ENCODE measurements at regions not wholly inside any gene's neighbourhood (a gene's known extent, or its start where the extent isn't known, plus 50 kb on each side); places are given as distances from the start of the nearest gene placed in this dataset.

- no peak overlapping the region for H3K4me3 ChIP-seq
- no peaks in the 10 kb centered on the region for H3K27me3 ChIP-seq (ENCODE audit: low read depth)
- in situ Hi-C loops (cut with MboI; ENCODE audit: low sequenced_read_pairs): no loop called here
- DNase-seq (ENCODE audit: low spot score in 2 of 2): no peak
- no peaks in the 10 kb centered on the region for H3K4me1 ChIP-seq
- no peaks in the 10 kb centered on the region for H3K36me3 ChIP-seq (replicated peaks)
- H3K9me3 ChIP-seq: no peaks in the 10 kb centered on the region
These were observed 230.3 kb downstream of the OSR1 start for GRCh38 chr2:19128148-19128547.

GRCh38 chr2:19127616-19128015 lies 230.8 kb downstream of the OSR1 start:
- Histone ChIP-seq H3K4me1 (no peaks in the 10 kb centered on the region), H3K4me3 (no peak overlapping the region), H3K27me3 (ENCODE audit: low read depth) (no peaks in the 10 kb centered on the region), H3K36me3 (replicated peaks) (no peaks in the 10 kb centered on the region), H3K9me3 (no peaks in the 10 kb centered on the region)
- in situ Hi-C loops (cut with MboI; ENCODE audit: low sequenced_read_pairs): no loop called here
- DNase-seq (ENCODE audit: low spot score in 2 of 2): no peak

GRCh38 chr2:19125901-19126680 lies 232.3 kb downstream of the OSR1 start:
- Histone ChIP-seq H3K27me3 (ENCODE audit: low read depth) (no peaks in the 10 kb centered on the region), H3K36me3 (replicated peaks) (no peaks in the 10 kb centered on the region), H3K4me1 (no peaks in the 10 kb centered on the region), H3K4me3 (no peak overlapping the region), H3K9me3 (no peaks in the 10 kb centered on the region)
- DNase-seq (ENCODE audit: low spot score in 2 of 2): no peak
- in situ Hi-C loops (cut with MboI; ENCODE audit: low sequenced_read_pairs): no loop called here

- no peak for DNase-seq (ENCODE audit: low spot score in 2 of 2)
- H3K4me3 ChIP-seq: no peak overlapping the region
- H3K9me3 ChIP-seq: no peaks in the 10 kb centered on the region
- no peaks in the 10 kb centered on the region for H3K27me3 ChIP-seq (ENCODE audit: low read depth)
- in situ Hi-C loops (cut with MboI; ENCODE audit: low sequenced_read_pairs): no loop called here
- no peaks in the 10 kb centered on the region for H3K4me1 ChIP-seq
- H3K36me3 ChIP-seq (replicated peaks): no peaks in the 10 kb centered on the region
These were observed 234.3 kb downstream of the OSR1 start for GRCh38 chr2:19124135-19124534.

GRCh38 chr2:19123556-19123955 lies 234.9 kb downstream of the OSR1 start:
- Histone ChIP-seq H3K4me3 (no peak overlapping the region), H3K27me3 (ENCODE audit: low read depth) (no peaks in the 10 kb centered on the region)
- DNase-seq (ENCODE audit: low spot score in 2 of 2): no peak

GRCh38 chr2:19122220-19122619 lies 236.2 kb downstream of the OSR1 start:
- H3K4me1 ChIP-seq: no peaks in the 10 kb centered on the region
- in situ Hi-C loops (cut with MboI; ENCODE audit: low sequenced_read_pairs): no loop called here
- no peaks in the 10 kb centered on the region for H3K9me3 ChIP-seq
- no peak overlapping the region for H3K4me3 ChIP-seq
- DNase-seq (ENCODE audit: low spot score in 2 of 2): no peak
- no peaks in the 10 kb centered on the region for H3K27me3 ChIP-seq (ENCODE audit: low read depth)
- no peaks in the 10 kb centered on the region for H3K36me3 ChIP-seq (replicated peaks)

More at GRCh38 chr2:19123556-19123955, 234.9 kb downstream of the OSR1 start:
- in situ Hi-C loops (cut with MboI; ENCODE audit: low sequenced_read_pairs): no loop called here
- Histone ChIP-seq H3K4me1 (no peaks in the 10 kb centered on the region), H3K36me3 (replicated peaks) (no peaks in the 10 kb centered on the region), H3K9me3 (no peaks in the 10 kb centered on the region)

GRCh38 chr2:19120941-19121750 lies 237.3 kb downstream of the OSR1 start:
- Histone ChIP-seq H3K36me3 (replicated peaks) (no peaks in the 10 kb centered on the region), H3K4me1 (no peaks in the 10 kb centered on the region), H3K4me3 (no peak overlapping the region), H3K9me3 (no peaks in the 10 kb centered on the region), H3K27me3 (ENCODE audit: low read depth) (no peaks in the 10 kb centered on the region)
- in situ Hi-C loops (cut with MboI; ENCODE audit: low sequenced_read_pairs): no loop called here
- no peak for DNase-seq (ENCODE audit: low spot score in 2 of 2)

GRCh38 chr2:19120181-19120580 lies 238.2 kb downstream of the OSR1 start:
- H3K9me3 ChIP-seq: no peaks in the 10 kb centered on the region
- in situ Hi-C loops (cut with MboI; ENCODE audit: low sequenced_read_pairs): no loop called here
- no peak overlapping the region for H3K4me3 ChIP-seq
- H3K4me1 ChIP-seq: no peaks in the 10 kb centered on the region
- DNase-seq (ENCODE audit: low spot score in 2 of 2): no peak
- H3K36me3 ChIP-seq (replicated peaks): no peaks in the 10 kb centered on the region
- no peaks in the 10 kb centered on the region for H3K27me3 ChIP-seq (ENCODE audit: low read depth)

- H3K36me3 ChIP-seq (replicated peaks): no peaks in the 10 kb centered on the region
- in situ Hi-C loops (cut with MboI; ENCODE audit: low sequenced_read_pairs): no loop called here
- H3K4me3 ChIP-seq: no peak overlapping the region
- no peaks in the 10 kb centered on the region for H3K4me1 ChIP-seq
- no peaks in the 10 kb centered on the region for H3K27me3 ChIP-seq (ENCODE audit: low read depth)
- H3K9me3 ChIP-seq: no peaks in the 10 kb centered on the region
- DNase-seq (ENCODE audit: low spot score in 2 of 2): no peak
These were observed 239.0 kb downstream of the OSR1 start for GRCh38 chr2:19119326-19120001.

- H3K36me3 ChIP-seq (replicated peaks): no peaks in the 10 kb centered on the region
- H3K9me3 ChIP-seq: no peaks in the 10 kb centered on the region
- DNase-seq (ENCODE audit: low spot score in 2 of 2): no peak
- no peaks in the 10 kb centered on the region for H3K4me1 ChIP-seq
- no peak overlapping the region for H3K4me3 ChIP-seq
- in situ Hi-C loops (cut with MboI; ENCODE audit: low sequenced_read_pairs): no loop called here
- no peaks in the 10 kb centered on the region for H3K27me3 ChIP-seq (ENCODE audit: low read depth)
These were observed 241.5 kb downstream of the OSR1 start for GRCh38 chr2:19116918-19117317.

GRCh38 chr2:19114754-19115231 lies 243.6 kb downstream of the OSR1 start:
- in situ Hi-C loops (cut with MboI; ENCODE audit: low sequenced_read_pairs): no loop called here
- no peak overlapping the region for H3K4me3 ChIP-seq

GRCh38 chr2:19114126-19114525 lies 244.3 kb downstream of the OSR1 start:
- no peaks in the 10 kb centered on the region for H3K27me3 ChIP-seq (ENCODE audit: low read depth)
- in situ Hi-C loops (cut with MboI; ENCODE audit: low sequenced_read_pairs): no loop called here

More at GRCh38 chr2:19114754-19115231, 243.6 kb downstream of the OSR1 start:
- Histone ChIP-seq H3K4me1 (no peaks in the 10 kb centered on the region), H3K36me3 (replicated peaks) (no peaks in the 10 kb centered on the region), H3K27me3 (ENCODE audit: low read depth) (no peaks in the 10 kb centered on the region), H3K9me3 (no peaks in the 10 kb centered on the region)
- no peak for DNase-seq (ENCODE audit: low spot score in 2 of 2)

GRCh38 chr2:19111354-19111753 lies 247.1 kb downstream of the OSR1 start:
- no peak for DNase-seq (ENCODE audit: low spot score in 2 of 2)
- Histone ChIP-seq H3K4me3 (no peak overlapping the region), H3K36me3 (replicated peaks) (no peaks in the 10 kb centered on the region), H3K4me1 (no peaks in the 10 kb centered on the region), H3K27me3 (ENCODE audit: low read depth) (no peaks in the 10 kb centered on the region), H3K9me3 (no peaks in the 10 kb centered on the region)
- in situ Hi-C loops (cut with MboI; ENCODE audit: low sequenced_read_pairs): no loop called here

More at GRCh38 chr2:19114126-19114525, 244.3 kb downstream of the OSR1 start:
- Histone ChIP-seq H3K36me3 (replicated peaks) (no peaks in the 10 kb centered on the region), H3K4me1 (no peaks in the 10 kb centered on the region), H3K4me3 (no peak overlapping the region), H3K9me3 (no peaks in the 10 kb centered on the region)
- no peak for DNase-seq (ENCODE audit: low spot score in 2 of 2)

GRCh38 chr2:19109518-19109917 lies 248.9 kb downstream of the OSR1 start:
- H3K36me3 ChIP-seq (replicated peaks): no peaks in the 10 kb centered on the region
- DNase-seq (ENCODE audit: low spot score in 2 of 2): no peak
- H3K4me3 ChIP-seq: no peak overlapping the region
- H3K27me3 ChIP-seq (ENCODE audit: low read depth): no peaks in the 10 kb centered on the region
- in situ Hi-C loops (cut with MboI; ENCODE audit: low sequenced_read_pairs): no loop called here
- no peaks in the 10 kb centered on the region for H3K4me1 ChIP-seq
- no peaks in the 10 kb centered on the region for H3K9me3 ChIP-seq

Measured in HAP-1 (cell line).